SK-MEL-5 (cell line): ENCODE measurements at regions not wholly inside any gene's neighbourhood (a gene's known extent, or its start where the extent isn't known, plus 50 kb on each side); places are given as distances from the start of the nearest gene placed in this dataset.
A peak's percentile ranks its signal among the peaks of the same experiment; 100 is the strongest.

Experiments
- DNase-seq: peaks from one replicate; pipeline ENCODE4 v3.0.0-alpha.2; 2016; ENCODE audit warnings: low read depth, low spot score
- in situ Hi-C: cut with HindIII; loops from 2 replicates; pipeline ENCODE4 v1.10.0; 2016; ENCODE audit warnings: low sequenced_read_pairs, high pct_unique_total_duplicates, low pct_unique_long_range_greater_than_20kb

DNA sequence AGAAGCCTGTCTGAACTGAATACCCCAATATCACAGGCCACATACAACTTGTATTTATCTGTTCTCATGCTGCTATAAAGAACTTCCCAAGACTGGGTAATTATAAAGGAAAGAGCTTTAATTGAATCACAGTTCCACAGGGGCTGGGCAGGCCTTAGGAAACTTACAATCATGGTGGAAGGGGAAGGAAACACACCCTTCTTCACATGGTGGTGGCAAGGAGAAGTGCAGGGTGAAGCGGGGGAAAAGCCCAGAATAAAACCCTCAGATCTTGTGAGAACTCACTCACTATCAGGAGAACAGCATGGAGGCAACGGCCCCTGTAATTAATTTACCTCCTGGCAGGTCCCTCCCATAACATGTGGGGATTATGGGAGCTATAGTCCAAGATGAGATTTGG lies 50.3 kb upstream of the FNDC1 start:
- in situ Hi-C loops, result no loop called here
- no peak for DNase-seq

GRCh38 chr6:159117563-159117962 lies 51.6 kb upstream of the FNDC1 start:
- in situ Hi-C loops, result no loop called here
- no peak for DNase-seq

GRCh38 chr6:159117046-159117445 lies 52.2 kb upstream of the FNDC1 start:
- in situ Hi-C loops, result no loop called here
- no peak for DNase-seq

DNA sequence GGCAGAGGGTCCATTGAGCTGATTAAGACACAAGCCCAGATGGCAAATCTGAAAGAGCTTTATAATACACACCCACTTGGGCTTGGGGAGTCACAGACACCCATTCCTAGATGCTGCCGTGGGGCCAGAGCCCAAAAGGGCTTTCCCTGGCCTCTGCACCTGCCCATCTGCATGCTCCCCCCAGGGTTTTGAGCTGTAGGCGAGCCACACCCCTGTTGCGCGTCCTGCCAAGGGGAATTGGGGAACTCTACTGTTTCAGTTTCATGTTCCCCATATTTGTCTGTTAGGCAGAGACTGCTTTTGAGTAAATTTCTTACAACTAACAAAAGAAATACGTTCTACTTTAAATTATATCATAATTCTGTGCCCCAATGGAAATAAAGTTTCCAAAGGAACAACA lies 52.9 kb upstream of the FNDC1 start:
- in situ Hi-C loops, result no loop called here
- DNase-seq, result no peak

GRCh38 chr6:159114569-159114968 lies 54.6 kb upstream of the FNDC1 start:
- in situ Hi-C loops, result no loop called here
- no peak for DNase-seq

- in situ Hi-C loops, result no loop called here
- no peak for DNase-seq
Measured at GRCh38 chr6:159113223-159113622, 56.0 kb upstream of the FNDC1 start.

DNA sequence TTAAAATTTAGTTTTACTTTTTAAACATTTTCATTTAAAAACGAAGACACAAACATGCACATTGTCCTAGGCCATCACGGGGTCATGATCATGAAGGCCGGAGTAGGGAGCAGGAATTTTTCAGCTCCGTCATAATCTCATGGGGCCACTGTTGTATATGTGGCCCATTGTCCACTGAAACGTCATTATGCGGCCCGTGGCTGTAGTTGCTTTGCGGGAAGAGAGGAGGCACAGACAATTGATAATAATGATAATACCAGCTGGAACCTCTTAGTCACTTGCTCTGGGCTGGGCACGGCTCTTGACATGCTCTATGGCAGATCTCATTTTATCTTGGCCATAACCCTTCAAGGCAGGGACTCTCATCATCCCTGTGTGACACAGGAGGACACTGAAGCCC lies 56.5 kb upstream of the FNDC1 start:
- DNase-seq, result peak; percentile 74
- in situ Hi-C loops, result no loop called here

GRCh38 chr6:159110748-159111147 lies 58.5 kb upstream of the FNDC1 start:
- DNase-seq, result no peak
- in situ Hi-C loops, result no loop called here

- in situ Hi-C loops, result no loop called here
- DNase-seq, result peak; percentile 80
Measured at GRCh38 chr6:159110013-159110412, 59.2 kb upstream of the FNDC1 start.

- in situ Hi-C loops, result no loop called here
Measured at GRCh38 chr6:159109391-159109790, 59.8 kb upstream of the FNDC1 start.

DNA sequence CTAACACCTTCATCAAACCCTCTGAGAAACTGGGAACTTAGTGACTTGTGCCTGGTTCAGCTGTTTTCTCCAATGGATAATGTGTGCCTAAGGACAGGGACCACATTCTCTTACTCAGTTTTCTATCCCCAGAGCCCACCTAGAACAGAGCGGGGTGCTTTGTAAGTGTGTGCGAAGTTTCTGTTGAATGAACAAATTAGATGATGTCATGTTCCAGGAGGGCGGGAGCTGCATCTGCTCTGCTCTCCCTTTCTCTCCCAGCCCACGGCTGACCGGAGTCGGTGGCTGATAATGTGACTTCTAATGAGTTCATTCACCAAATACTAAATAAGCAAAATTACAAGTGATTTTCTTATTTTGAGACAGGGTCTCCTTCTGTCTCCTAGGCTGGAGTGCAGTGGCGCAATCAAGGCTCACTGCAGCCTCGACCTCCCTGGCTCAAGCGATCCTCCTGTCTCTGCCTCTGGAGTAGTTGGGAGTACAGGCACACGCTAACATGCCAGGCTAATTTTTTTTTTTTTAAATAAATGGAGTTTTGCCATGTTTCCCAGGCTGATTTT lies 60.7 kb upstream of the FNDC1 start:
- no peak for DNase-seq
- in situ Hi-C loops, result no loop called here

More at GRCh38 chr6:159109391-159109790, 59.8 kb upstream of the FNDC1 start:
- DNase-seq, result no peak

DNA sequence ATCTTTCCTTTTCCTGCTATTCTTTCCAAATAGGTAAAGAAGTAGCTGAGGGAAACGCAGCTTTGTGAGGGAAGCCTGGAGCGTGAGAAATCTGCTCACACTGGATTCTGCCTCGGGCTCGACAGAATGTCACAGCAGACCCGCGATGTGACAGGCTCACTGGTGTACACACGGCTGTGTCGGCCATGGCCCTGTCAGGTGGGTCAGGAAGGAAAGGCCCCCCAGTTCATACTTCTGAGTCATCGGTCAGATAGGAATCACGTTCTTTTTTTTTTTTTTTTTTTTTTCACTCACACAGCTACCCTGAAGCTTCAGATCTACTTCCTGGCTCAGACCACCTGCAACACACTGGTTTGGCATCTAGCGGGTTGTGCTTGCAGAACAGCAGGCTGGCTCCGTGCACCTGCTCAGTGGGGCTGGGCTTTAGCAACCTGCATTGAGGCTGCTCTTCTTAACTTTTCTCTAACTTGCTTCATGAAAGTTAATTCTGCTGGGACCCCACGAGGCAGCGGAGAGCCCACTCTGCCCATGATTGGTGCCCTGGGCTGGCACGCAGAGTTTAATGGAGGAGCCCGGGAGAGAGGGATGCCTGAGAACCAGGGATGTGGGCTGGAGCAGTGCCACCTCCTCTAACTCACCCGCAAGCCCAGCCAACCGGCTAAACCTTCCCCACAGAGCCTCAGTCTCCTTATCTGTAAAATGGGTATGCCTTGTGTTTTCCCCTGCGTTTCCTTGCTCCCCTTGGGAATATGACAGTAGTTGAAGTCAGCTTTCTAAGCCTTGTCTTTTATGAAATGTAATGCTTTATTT lies 61.5 kb upstream of the FNDC1 start:
- DNase-seq, result no peak
- in situ Hi-C loops, result no loop called here

- in situ Hi-C loops, result no loop called here
- peak; percentile 60 for DNase-seq
Measured at GRCh38 chr6:159106627-159107241, 61.9 kb upstream of the TAGAP start.

DNA sequence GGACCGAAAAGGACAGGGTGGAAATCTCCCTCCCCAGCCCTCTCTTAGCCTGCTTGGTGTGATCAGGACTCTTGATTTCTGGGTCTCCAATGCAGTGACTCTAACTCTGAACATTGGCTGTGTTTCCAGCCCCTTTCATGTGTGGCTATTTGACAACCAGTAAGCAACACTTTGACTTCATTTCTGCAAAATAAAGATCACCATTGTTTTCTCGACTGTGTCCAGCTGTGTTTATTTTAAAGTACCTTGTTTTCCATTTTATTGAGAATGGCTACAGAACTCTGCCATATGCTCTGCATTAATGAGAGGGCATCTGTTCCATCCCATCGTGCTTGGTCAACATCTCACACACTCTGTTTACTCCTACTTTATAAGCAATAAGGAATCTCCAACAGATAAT lies 60.9 kb upstream of the TAGAP start:
- DNase-seq, result no peak
- in situ Hi-C loops, result no loop called here

DNA sequence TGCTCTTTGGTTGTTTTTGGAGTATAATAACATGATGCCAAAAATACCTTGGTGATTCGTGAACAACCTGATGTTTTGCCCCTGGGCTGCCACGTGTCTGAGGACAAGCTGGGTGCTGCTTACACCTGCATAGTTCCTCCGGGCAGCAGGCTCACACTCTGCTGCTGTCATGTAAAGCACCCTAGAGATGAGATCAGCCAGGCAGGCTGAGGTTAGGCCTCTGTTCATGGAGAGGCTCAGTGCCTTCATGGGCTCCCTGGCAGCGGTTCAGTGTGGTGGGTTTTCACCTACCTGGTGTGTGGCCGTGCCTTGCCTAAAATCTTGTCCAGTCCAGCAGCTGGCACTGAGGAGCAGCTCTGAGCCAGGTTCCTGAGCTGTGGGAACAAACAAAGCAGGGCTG lies 60.1 kb upstream of the TAGAP start:
- in situ Hi-C loops, result no loop called here
- DNase-seq, result no peak

DNA sequence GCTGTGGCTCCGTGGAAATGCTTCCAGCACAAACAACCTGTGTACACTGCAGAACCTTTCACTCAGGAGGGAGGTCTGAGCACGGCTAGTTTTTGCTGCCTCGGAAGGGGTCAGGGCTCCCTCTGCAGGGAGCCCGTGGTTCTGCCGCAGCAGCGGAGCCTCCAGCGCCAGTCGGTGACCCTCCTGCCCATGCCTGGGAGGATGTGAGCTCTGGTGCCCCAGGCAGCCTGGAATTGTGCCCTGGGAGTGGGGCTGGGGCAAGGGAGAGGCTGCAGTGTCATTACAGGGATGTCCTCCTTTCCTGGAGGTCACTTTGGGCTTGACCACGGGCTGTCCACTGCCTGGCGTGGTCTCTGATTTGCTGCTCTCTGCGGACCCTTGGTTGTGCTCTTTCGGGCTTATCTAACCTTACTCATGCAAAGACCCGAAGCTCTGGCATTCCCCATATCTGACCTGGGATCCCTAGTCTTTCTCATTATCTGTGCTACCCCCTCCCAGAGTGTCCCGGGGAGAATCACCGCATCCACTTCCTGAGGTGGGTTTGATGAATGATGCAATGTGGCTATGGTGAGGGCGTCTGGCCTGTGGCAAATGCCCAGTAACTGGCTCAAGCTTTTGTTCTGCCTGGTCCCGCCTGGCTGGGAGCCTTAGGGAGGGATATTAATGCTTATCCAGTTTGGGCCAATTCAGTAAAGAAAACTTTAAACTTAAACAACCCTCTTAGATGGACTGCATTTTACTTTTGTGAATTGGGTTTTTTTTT lies 59.6 kb upstream of the TAGAP start:
- in situ Hi-C loops, result no loop called here
- peak; percentile 60 for DNase-seq

DNA sequence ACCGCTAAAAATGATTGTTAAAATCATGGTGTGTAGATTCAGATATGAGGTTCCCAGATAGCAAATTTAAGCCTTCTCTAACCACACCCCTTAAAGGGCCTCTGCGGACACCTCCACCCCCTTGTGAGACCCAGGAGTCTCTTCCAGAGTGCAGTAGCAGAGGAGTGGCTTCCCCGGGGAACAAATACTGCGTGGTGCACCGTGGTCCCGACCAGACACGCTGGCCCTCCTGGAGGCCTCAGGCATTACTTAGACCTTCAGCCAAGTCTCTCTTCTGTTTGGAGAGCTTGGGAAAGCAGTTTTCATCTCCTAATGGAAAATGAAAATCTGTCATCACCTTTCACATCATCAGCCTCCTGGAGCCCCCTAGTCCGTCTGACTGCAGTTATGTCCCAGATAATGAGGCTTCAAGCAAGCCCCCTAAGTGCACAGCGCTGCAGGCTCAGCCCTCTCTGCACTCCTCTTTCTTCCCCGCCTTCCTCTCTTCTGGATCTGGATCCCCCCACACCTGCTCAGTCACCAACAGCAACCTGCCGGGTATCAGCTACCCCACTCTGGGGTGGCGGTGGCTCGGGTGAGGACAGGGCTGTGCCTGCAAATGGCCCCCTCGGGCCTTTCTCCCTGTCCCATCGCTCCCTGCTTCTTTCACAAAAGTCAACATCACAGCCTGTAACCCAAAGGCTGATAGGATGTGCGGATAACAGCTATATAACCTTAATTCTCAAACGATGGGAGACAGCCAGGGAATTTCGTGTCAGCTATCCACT lies 58.8 kb upstream of the TAGAP start:
- DNase-seq, result no peak
- in situ Hi-C loops, result no loop called here
